ENCODE measurements at regions not wholly inside any gene's neighbourhood (a gene's known extent, or its start where the extent isn't known, plus 50 kb on each side); places are given as distances from the start of the nearest gene placed in this dataset.

DNA sequence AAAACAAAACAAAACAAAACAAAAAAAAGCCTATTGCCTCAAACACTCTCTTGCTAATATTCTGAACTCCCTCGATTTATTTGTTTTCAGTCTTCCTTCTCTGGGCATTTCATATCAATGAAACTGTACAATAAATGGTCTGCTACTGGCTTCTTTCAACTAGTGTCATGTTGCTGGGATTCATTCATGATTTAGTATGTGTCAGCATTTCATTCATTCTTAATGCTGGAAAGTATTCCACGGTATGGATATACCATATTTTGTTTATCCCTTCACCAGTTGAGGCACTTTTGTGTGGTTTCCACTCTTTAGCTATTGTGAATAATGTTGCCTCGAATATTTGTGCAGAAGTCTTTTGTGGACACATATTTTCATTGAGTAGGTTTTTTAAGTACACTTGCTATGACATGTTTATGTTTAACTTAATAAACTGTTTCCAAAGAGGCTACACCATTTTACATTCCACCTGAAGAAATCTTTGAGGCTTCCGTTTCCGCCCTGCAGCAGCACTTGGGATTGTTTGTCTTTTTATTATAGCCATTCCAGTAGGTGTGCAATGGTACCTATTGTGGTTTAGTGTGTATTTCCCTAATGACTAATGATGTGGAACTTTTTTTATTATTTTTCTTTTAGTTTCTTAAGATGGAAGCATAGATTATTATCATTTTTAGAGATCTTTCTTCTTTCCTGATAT lies 543.6 kb upstream of the SOX11 start:
- no peak overlapping the region for H3K27ac ChIP-seq (ENCODE audit: low read depth, low read length)
- H3K27me3 ChIP-seq (ENCODE audit: insufficient read depth, low read length) = no peaks in the 10 kb centered on the region
- H3K4me3 ChIP-seq (ENCODE audit: insufficient read depth, low read length) = no peak overlapping the region
- H4K20me1 ChIP-seq (ENCODE audit: insufficient read depth, low read length) = no peaks in the 10 kb centered on the region
- no peaks in the 10 kb centered on the region for H3K79me2 ChIP-seq (ENCODE audit: insufficient read depth, low read length)
- H2AFZ ChIP-seq (ENCODE audit: low read length) = no peak overlapping the region
- H3K4me2 ChIP-seq (ENCODE audit: insufficient read depth, low read length) = no peak overlapping the region
- TF ChIP-seq, protein P1, sequence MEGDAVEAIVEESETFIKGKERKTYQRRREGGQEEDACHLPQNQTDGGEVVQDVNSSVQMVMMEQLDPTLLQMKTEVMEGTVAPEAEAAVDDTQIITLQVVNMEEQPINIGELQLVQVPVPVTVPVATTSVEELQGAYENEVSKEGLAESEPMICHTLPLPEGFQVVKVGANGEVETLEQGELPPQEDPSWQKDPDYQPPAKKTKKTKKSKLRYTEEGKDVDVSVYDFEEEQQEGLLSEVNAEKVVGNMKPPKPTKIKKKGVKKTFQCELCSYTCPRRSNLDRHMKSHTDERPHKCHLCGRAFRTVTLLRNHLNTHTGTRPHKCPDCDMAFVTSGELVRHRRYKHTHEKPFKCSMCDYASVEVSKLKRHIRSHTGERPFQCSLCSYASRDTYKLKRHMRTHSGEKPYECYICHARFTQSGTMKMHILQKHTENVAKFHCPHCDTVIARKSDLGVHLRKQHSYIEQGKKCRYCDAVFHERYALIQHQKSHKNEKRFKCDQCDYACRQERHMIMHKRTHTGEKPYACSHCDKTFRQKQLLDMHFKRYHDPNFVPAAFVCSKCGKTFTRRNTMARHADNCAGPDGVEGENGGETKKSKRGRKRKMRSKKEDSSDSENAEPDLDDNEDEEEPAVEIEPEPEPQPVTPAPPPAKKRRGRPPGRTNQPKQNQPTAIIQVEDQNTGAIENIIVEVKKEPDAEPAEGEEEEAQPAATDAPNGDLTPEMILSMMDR (IDR thresholded peaks at IDR 0.05; ENCODE audit: extremely low read depth, low read depth, low read length) = no peak
- no peaks in the 10 kb centered on the region for H3K4me1 ChIP-seq (ENCODE audit: insufficient read depth, low read length)
- no peak for DNase-seq (ENCODE audit: insufficient read length, low spot score, missing footprints)
- H3K9me3 ChIP-seq (ENCODE audit: low read depth, low read length) = no peaks in the 10 kb centered on the region
- no peaks in the 10 kb centered on the region for H3K36me3 ChIP-seq (ENCODE audit: insufficient read depth, low read length)

DNA sequence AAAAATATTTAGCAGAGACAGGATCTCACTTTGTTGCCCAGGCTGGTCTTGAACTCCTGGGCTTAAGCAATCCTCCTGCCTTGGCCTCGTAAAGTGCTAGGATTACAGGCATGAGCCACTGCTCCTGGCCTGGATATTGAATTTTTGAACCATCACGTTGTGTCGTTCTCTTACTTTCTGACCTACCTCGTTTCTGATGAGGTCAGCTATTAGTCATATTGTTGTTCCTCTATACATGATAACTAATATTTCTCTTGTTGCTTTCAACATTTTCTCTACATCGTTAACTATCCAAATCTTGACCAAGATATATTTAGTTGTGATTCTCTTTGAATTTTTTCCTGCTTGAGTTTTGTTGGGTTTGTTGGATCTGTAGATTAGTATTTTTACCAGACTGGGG lies 541.3 kb upstream of the SOX11 start:
- no peaks in the 10 kb centered on the region for H3K9me3 ChIP-seq (ENCODE audit: low read depth, low read length)
- H2AFZ ChIP-seq (ENCODE audit: low read length) = no peak overlapping the region
- no peaks in the 10 kb centered on the region for H3K4me1 ChIP-seq (ENCODE audit: insufficient read depth, low read length)
- TF ChIP-seq, protein P1 (IDR thresholded peaks at IDR 0.05; ENCODE audit: extremely low read depth, low read depth, low read length) = no peak
- no peaks in the 10 kb centered on the region for H3K27me3 ChIP-seq (ENCODE audit: insufficient read depth, low read length)
- no peak overlapping the region for H3K27ac ChIP-seq (ENCODE audit: low read depth, low read length)
- H3K4me3 ChIP-seq (ENCODE audit: insufficient read depth, low read length) = no peak overlapping the region
- no peaks in the 10 kb centered on the region for H4K20me1 ChIP-seq (ENCODE audit: insufficient read depth, low read length)
- H3K79me2 ChIP-seq (ENCODE audit: insufficient read depth, low read length) = no peaks in the 10 kb centered on the region
- H3K4me2 ChIP-seq (ENCODE audit: insufficient read depth, low read length) = no peak overlapping the region
- no peak for DNase-seq (ENCODE audit: insufficient read length, low spot score, missing footprints)
- H3K36me3 ChIP-seq (ENCODE audit: insufficient read depth, low read length) = no peaks in the 10 kb centered on the region

DNA sequence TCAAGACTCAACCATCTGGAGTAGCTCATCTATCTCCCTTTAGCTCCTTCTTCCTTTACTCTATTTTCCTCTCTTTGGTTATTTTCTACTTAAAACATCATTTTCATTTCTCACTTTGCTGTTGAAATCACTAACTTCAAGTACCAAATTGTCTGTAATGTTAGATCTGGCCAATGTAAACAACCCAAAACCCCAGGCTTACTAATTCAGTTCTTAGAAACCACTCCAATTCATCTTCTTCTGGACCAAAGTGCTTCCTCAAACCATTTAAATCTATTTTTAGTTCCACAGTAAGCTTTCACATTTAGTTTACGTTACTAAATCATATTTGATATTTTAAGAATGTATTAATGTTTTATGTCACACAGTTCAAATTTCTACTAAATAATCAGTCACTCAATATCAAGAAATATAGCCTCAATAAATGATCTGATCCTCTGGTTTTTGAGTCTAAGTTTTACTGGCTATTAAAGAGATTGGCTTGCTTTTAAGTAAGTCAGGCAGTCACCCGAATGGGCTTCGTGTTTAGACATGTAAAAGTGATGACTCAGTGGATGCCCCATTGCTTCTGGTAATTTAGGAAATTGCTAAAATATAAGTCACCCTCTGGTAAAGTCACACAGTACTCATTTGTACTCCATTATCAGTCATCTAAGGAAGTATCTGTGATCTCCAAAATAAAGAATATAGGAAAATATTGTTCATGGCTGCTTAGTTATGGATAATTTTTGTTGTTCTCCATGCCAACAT lies 527.2 kb upstream of the SOX11 start:
- peaks cover 14% of the 10 kb centered on the region for H3K4me1 ChIP-seq (ENCODE audit: insufficient read depth, low read length)
- H2AFZ ChIP-seq (ENCODE audit: low read length) = peak overlapping the region; percentile 57
- TF ChIP-seq, protein P1 (IDR thresholded peaks at IDR 0.05; ENCODE audit: extremely low read depth, low read depth, low read length) = no peak
- H3K79me2 ChIP-seq (ENCODE audit: insufficient read depth, low read length) = no peaks in the 10 kb centered on the region
- no peak for DNase-seq (ENCODE audit: insufficient read length, low spot score, missing footprints)
- H3K9me3 ChIP-seq (ENCODE audit: low read depth, low read length) = no peaks in the 10 kb centered on the region
- no peaks in the 10 kb centered on the region for H4K20me1 ChIP-seq (ENCODE audit: insufficient read depth, low read length)
- H3K4me3 ChIP-seq (ENCODE audit: insufficient read depth, low read length) = peak overlapping the region; percentile 36
- no peaks in the 10 kb centered on the region for H3K36me3 ChIP-seq (ENCODE audit: insufficient read depth, low read length)
- peak overlapping the region; percentile 68 for H3K4me2 ChIP-seq (ENCODE audit: insufficient read depth, low read length)
- peak overlapping the region; percentile 74 for H3K27ac ChIP-seq (ENCODE audit: low read depth, low read length)
- H3K27me3 ChIP-seq (ENCODE audit: insufficient read depth, low read length) = no peaks in the 10 kb centered on the region

DNA sequence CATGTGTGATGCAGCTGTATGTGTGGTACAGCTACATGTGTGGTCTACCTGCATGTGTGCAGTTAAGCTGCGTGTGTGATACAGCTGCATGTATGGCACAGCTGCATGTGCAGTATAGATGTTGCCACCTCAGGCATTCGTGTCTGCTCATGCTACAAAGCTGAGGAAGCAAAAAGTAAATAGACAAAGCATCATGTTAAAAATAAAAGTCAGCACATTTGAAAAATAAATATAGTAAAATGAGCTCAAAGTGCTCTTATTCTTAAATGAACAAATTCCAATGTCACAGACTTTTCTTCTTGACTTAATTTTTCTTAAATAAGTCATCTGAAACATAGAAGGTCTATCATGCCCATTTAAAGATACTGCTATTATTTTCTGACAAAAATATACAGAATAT lies 519.3 kb upstream of the SOX11 start:
- Histone ChIP-seq H2AFZ (ENCODE audit: low read length) (no peak overlapping the region), H3K4me1 (ENCODE audit: insufficient read depth, low read length) (no peaks in the 10 kb centered on the region), H4K20me1 (ENCODE audit: insufficient read depth, low read length) (no peaks in the 10 kb centered on the region), H3K36me3 (ENCODE audit: insufficient read depth, low read length) (no peaks in the 10 kb centered on the region), H3K27ac (ENCODE audit: low read depth, low read length) (no peak overlapping the region), H3K4me3 (ENCODE audit: insufficient read depth, low read length) (no peak overlapping the region), H3K79me2 (ENCODE audit: insufficient read depth, low read length) (no peaks in the 10 kb centered on the region), H3K27me3 (ENCODE audit: insufficient read depth, low read length) (no peaks in the 10 kb centered on the region), H3K9me3 (ENCODE audit: low read depth, low read length) (no peaks in the 10 kb centered on the region), H3K4me2 (ENCODE audit: insufficient read depth, low read length) (no peak overlapping the region)
- TF ChIP-seq, protein P1 (IDR thresholded peaks at IDR 0.05; ENCODE audit: extremely low read depth, low read depth, low read length) = no peak
- DNase-seq (ENCODE audit: insufficient read length, low spot score, missing footprints) = no peak
